Activated CD8-positive, alpha-beta memory T cell treated with anti-CD3 and anti-CD28 coated beads, Interleukin-2, amount 50 U/mL, for 4 hours (primary cell): ENCODE measurements at regions not wholly inside any gene's neighbourhood (a gene's known extent, or its start where the extent isn't known, plus 50 kb on each side); places are given as distances from the start of the nearest gene placed in this dataset.

ENCODE experiments used
- DNase-seq: peaks from one replicate; pipeline ENCODE4 v3.0.0-alpha.2; 2020

DNA sequence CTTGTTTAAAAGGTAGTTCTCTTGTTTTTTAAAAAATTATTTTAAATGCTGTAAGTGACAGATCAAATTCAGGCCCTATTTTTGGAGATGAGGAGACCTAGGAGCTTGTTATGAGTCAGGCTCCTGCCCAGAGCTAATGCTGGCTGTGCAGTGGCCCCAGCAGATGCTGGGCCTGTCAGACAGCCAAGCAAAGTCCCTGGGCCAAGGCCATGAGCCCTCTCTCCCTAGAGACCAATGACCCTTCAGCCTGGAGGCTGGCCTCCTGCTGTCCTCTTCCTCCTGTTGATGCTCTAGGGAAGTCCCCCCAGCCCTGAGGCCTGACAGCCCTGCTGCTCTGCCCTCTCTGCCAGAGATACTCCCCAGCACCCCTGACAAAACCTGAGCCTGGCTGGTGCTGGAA is 128.1 kb upstream of the CTTNBP2NL start:
- DNase-seq = no peak

DNA sequence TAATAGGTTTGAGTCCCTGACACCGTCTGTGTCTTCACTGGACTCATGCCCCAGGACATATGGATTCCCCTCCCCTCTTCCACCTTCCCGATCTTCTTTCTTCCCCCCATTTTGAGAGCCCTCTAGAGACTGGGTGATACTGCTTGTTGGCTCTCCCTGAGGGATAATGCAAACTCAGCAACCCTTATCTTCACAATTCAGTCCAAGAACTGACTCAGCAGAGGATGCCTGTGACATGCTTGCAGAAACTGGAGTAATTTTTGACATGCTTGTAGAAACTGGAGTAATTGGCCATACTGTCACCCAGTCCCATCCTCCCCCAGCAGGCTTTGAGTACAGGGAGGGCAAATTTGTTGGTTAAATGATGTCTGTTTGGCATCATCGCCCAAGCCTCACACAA is 127.6 kb upstream of the CTTNBP2NL start:
- DNase-seq = no peak

DNA sequence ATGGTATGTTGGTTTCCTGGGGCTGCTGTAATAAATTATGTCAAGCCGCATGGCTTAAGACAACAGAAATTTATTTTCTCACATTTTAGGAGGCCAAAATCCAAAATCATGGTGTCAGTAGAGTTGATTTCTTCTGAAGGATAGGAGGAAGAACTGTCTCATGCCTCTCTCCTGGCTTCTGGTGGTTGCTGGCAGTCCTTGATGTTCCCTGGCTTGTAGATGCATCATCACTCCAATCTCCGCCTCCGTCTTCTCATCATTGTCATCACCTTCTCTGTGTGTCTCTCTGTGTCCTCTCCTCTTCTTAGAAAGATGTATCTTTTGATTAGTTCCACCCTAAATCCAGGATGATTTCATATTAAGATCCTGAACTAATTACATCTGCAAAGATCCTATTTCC is 124.7 kb upstream of the CTTNBP2NL start:
- DNase-seq = no peak

DNA sequence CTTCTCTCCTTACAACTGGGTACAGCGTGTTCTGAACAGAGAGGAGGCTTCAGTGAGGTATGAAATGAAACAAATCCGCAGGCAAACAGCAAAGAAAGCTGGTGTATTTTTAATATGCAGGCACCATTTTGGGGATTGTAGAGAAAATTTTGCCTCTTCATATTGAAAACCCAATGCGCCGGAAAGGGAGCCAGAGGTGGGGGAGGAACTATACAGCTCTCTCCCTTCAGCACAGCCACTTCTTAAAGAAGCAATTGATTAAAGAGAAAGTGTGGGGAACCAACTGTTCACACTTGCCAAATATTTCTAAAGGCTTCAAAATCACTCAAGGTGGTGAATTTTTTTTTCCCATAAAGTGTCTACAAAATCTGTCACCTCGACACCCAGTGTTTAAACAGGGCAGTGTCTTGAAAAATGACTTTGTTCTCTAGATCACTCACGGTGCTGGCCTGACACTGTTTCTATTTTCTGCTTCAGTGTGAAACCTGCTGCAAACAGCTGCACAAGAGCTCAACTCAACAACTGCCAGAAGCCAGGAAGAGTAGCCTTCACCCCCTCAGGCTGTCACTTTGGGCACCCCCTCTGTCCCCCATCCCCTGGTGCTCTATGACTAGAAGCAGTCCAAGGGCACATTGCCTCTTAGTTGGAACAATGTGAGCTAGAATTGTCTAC is 123.8 kb upstream of the CTTNBP2NL start:
- DNase-seq = no peak

DNA sequence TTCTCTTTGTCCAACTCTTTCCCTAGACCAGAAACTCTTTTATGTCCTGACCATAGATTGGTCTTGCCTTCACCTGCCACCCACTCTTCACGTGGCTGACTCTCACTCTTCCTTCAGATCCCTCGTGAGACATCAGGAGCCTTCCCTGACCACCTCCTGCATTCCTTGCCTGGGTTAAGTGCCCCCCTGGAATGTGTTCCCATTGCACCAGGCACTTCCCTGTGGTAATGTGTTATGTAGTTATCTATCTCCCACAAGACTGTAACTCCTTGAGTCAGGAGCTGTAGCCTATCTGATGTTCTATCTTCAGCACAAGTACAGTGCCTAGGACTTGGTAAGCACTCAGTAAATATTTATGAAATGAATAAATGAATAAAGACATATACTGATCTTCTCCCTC is 111.2 kb upstream of the CTTNBP2NL start:
- no peak for DNase-seq

DNA sequence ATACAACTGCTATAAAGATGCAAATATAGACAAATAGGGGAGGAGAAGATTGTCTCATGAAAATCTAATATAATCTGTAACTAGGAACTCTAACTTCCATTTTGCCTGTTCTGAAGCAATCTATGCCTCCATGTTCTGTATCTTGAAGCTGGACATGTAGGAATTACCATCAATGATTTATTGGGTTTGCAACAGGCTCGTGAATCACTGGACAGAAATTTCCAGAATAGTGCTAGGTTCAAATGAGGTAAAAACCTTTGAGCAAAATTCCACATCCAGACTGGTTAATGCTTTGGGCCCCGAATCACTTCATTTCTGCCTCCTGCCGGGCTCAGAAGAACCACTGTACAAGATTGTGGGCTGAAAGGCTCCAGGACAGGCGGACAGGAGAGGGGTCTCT is 110.7 kb upstream of the CTTNBP2NL start:
- no peak for DNase-seq

DNA sequence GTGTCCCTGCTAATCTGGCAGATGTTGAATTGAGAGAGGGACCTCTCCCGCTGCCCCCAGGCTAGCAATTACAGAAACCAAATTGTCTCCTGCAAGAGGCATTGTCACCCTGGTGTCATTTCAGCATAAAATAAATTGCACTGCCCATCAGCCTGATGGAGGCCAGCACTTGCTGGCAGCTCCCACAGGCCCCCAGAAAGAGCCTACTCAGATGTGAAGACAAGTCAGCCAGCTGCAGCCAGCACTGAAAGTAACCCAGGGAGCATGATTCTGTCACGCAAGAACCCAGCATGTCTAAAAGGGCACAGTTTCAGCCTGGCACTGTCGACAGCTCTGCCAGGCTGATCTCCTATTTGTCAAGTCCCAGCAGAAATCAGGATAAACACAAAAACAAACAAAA is 110.3 kb upstream of the CTTNBP2NL start:
- DNase-seq = no peak

DNA sequence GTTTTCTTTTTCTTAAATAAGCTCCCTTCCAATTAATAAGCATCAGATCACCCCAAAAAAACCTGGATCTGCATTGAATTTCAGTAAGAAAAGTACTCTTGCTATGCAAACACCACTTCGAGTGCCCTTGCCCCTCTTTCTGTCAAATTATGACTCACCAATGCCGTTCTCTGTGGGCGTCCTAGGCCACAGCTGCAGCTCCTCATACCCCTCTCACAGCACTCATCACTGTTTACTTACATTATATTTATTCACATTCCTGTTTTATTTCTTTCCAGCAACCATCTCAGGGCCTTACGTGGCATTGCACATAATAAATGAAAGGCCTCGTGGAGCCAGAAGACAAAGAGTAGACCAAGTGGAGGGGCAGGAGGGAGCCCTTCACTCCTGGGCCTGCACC is 99.1 kb upstream of the CTTNBP2NL start:
- no peak for DNase-seq

DNA sequence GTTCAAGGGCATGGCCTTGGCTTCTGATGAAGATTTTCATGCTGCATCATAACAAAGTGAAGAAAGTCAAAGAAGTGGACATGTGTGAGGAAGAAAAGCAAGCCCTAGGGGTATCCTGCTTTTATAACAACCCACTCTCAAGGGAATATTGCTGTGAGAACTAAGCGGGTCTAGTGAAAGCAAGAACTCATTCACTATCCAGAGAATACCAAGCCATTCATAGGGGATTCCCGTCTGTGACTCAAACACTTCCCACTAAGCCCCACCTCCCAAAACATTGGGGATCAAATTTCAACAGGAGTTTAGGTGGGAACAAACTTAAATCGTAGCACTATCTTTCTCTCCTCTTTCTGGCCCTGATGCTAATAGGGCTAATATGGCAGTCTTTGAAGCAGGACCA is 98.5 kb upstream of the CTTNBP2NL start:
- no peak for DNase-seq

DNA sequence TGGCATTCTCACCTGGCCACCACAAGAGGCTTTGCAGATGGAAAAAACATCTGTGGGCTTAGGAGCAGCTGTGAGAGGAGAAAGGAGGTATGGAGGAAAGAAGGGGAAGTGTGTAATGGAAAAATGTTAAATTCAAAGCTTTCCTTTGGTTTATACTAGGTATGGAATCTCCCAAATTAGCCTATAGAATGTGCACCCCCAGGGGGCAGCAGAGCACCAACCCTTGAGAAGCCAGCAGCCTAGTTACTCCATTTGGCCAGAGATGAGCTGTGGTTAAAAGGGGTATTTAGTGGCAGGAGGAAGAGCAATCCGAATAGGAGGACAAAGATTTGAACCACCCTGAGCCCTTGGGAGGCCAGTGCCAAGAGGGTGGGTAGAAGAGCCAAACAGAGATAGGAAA is 97.5 kb upstream of the CTTNBP2NL start:
- DNase-seq = peak; percentile 25

DNA sequence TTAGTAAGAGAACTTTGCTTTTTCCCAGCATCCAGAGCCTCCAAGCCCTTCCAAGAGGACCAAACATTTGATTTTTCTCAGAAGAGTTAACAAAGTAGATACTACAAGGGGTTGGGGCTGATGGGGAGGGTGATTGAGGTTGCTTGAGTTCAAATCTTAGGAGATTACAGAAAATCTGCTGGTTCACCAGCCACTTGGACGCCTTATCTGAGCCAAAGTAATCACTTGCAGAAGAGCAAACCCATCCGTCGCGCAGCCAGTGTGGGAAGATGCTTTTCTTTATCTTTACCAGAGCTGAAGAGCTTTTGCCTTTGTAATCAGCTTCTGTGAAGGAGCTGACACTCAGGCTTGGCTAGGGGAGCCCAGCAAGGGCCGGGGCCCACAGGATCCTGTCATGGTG is 91.9 kb upstream of the CTTNBP2NL start:
- DNase-seq = no peak

DNA sequence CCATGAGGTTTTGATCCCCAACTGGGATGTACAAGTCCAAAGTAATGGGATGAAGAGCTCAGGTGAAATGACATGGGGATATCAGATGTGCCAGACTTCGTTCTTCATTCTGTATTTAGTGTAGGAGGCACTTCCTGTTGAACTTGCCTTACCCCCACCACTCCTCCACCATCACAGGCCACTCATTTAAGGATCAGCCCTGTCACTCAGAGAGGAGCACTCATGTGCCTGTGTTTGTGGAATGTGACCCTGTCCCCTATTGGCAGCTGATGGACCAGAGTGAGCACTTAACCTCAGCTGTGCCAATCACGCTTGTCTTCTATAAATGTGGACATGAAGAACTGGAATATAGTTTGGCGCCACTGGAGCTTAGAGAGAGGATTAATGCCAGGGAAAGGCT is 91.4 kb upstream of the CTTNBP2NL start:
- no peak for DNase-seq

DNA sequence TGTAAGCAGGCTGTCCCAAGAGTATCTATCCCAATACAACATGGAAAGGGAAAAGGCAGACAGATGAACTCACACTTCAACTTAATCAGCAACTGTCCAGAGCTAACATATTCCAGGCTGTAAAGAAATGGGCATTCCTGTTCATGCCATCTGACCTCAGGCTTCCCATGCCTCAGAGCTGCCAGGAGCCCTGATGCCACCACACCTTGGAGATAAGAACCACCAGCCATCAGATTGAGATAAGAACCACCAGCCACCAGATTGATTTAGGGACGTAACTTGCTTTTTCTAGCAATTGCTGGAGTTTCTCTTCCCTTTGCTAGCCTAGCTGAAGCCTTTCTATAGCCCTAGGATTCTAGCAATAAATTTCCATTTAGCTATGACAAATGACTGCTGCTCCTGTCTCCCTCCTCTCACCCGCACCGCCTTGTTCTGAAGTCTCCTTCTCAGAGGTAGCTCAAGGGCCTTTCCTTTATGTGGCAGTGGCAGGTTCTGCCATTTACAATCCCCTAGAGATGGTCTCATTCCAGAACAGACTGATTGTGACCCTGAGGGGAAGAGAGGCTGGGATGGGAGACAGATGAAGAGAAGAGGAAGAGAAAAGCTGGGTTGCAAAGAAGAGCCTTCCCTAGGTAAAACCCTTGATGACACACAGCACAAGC is 88.0 kb upstream of the CTTNBP2NL start:
- no peak for DNase-seq

DNA sequence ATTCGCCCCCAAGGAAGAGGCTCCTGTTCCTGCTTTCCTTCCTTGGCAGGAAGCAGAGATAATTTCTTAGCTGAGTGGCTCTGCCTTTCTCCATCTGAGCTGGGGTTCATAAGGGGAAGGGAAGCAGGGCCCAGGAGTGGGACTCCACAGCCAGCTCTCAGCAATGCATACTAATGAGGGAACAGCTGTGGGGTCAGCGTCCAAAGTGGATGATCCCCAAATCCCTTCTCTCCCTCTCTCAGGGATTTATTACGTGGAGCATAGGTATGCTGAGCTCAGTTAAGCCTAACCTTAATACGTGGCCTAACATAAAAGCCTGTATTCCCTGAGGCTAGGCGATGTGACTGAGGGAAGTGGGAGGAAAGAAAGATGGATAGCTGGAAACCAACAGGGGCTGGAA is 87.3 kb upstream of the CTTNBP2NL start:
- no peak for DNase-seq

DNA sequence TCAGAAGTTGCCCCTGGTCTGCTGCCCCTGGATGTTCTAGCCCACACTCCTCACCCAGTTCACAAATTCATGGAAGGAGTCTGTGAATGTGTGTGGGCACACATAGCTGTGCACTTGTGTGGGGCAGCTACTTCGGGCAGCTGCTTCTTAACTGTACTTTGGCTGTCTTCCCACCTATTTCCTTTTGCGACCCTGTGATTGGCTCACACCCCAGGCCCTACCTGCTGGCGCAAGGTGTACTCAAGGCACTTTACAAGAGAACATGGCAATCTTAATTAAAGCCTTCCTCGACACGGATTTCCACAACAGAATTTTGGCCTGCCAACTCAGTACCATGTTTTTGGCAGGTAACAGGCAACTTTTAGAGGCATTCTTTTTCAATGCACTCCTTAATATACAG is 86.5 kb upstream of the CTTNBP2NL start:
- DNase-seq = no peak

DNA sequence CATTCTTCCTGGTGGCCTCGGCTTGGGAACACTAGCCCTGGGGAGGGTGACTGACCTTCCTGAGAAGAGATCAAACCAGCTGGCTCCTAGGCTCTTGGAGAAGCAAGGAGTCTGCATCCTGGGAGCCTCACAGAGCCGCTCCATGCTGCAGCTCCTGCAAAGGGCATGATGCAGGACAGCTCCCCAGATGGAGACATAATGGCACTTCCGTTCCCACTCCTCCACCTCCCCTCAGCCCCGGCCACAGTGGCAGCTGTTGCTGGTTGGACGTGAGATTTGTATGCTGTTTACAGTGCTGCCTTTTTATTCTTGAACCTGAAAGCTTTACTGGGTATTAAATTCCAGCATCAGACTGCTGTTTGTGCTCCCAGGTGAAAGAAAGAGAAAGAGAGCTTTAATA is 83.7 kb upstream of the CTTNBP2NL start:
- no peak for DNase-seq

DNA sequence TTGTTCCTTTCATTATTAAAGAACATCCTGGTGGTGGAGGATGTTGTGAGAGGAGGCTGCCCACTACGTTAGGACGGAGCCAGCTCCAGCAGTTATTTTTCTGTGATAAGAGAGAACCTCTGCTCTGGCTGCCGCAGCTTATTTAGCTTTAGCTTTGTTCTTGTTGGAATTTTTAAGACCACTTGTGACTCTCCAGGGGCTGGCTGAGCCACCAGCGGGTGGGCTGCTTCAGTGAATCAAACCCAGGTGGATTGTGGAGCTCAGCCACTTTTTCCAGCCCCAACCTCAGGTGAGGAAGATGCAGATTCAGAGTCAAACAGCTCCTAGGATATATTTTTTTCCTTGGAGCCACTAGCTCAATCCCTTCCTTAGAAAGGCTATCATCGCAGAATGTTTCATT is 83.1 kb upstream of the CTTNBP2NL start:
- no peak for DNase-seq

DNA sequence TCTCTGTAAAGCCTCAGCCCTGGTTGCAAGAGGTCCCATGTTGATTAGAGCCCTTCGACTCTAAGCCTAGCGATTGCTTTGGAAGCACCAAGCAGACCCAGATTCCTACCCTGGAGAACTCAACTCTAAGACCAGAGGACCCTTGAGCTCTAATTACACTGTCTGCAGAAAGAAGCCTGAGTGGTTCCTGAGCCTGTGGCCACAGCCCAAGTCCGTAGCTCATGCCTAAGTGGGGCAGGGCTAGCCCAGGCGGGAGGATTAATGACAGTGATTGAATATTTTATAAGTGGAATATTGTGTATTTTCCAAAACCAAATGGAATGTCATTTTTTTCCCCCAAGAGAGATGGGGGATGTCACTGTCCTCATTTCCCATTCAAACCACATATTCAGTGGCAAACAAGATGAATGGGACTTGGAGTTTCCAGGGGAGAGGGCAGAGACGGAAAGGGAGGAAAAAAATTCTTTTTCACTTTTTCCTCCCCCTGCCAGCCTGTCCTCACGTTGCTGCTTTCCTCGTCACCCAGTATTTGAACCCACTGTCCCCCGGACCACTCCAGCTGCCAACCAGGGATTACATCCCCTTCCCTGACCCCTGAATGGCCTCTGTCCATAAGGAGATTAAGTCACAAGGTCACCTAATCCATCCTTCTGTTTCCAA is 79.6 kb upstream of the CTTNBP2NL start:
- no peak for DNase-seq

DNA sequence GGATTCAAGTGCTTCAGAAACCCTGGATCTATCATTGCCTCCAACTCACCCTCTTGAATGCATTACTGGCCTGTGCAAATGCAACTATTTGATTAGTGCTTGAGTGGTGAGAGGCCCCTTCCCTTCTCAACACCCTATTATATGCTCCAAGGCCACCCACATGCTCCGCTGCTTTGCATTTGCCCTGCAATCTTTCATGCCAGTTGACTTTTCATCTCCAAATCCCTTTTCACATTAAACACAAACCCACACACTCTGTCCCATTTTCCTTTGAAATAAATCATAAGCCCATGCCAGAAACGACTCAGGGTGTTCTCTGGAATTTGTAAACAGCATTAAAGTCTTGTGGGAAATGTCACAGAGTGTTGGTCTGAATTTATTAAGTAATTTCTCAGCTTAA is 78.9 kb upstream of the CTTNBP2NL start:
- DNase-seq = no peak

DNA sequence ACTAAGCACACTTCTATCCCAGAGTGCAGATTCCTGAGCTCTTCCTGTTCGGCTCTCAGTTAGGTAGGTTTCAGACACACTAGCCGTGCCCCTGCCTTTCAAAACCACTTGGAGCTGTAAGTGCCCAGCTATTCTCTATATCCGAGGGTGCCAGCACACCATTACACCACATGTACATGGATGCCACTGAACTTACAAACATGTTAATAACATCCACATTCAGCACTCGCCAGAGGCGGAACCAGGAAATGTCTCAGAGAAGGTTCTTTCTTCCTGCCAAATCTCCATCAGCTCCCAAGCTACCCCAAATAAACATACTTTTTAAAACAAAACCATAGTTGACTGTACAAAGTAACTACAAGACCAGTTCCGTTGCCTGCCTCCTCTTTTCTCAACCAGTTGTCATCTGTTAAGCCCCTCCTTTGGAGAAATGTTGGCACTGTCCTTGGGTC is 78.4 kb upstream of the CTTNBP2NL start:
- no peak for DNase-seq

DNA sequence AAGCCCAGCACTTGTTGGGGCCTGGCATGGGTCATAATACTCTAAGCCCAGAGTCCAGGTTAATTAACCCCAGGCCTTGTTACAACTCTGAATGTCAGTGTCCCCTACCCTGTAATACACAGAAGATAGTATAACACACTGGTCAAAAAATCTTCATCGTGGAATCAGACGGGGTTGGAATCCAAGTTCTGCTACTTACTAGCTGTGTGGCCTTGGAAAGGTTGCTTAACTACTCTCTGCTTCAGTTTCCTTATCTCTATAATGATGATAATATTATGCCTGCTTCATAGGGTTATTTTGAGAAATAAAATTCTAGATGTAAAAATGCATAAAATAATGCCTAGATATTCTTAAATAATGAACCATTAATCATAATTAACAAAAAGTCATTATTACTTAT is 77.8 kb upstream of the CTTNBP2NL start:
- DNase-seq = no peak

DNA sequence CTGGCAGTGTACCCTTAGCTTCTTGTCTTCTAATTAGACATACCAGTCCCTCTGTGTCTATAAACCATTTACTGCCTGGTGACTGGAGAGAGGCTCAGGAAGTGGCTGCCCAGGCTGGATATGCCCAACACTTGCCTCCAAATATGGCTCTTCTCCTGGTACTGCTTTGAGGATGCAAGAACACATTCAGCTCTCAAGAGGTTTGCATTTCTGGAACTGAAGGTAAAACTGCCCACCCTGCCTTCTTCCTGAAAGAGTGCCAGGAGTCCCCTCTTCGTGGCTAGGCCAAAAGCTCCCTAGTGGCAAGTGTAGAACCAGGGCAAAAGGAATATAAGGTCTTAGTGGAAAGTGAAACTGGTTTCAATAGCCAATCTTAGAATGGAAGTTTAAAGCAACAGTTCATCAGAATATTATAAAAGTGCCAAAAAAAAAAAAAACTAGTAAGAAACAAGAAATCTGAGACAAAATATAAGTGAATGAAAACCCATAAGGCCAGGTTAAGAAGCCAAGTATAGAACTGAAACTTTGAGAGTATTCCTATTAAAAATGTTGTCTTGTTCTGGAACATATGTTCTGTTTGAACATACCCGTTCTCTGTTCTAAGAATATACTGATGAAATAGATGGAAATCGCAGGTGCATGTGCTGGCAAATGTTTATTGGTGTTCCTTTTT is 77.2 kb upstream of the CTTNBP2NL start:
- no peak for DNase-seq

DNA sequence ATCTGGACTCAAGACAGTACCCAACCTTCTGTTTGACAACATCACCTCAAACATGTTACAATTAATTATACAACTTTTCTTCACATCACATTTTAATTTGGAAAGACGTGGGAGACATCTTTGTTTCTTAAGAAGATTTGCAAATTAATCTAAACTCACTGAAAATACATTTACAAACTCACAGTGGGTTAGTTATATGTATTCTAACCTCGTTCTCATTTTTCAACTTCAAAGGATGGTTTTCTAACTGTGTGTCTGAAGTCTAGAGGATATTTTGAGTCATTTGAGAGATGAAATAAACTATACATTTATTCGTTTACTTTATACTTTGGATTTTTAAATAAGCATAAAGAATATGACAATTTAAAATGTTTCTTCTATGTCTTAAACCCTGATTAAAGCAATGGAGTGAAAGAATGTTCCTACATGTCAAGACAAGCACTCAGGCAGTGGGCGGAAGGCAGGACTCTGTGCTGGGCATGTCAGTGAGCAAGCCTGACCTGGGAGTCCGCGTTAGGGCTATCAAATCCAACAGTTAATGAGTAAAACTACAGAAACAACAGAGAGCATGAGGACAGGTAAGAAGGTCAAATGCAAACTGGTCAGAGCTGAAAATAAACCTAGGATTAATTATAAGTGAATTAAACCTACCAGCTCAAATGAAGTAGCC is 76.5 kb upstream of the CTTNBP2NL start:
- no peak for DNase-seq
